OCI-LY7 (cell line): ENCODE measurements at regions not wholly inside any gene's neighbourhood (a gene's known extent, or its start where the extent isn't known, plus 50 kb on each side); places are given as distances from the start of the nearest gene placed in this dataset.

Experiments used
- EZH2phosphoT487 ChIP-seq: fragments of 200-600 bp; sonication (generic); IDR thresholded peaks from 2 replicates; pipeline ENCODE4 v1.6.1; 2018; ENCODE audit warnings: low read depth, borderline replicate concordance, mild to moderate bottlenecking, mixed run types, antibody characterized with exemption, low read length, moderate library complexity, mixed read lengths
- TF ChIP-seq, protein P1 (sequence below): fragments of 200-600 bp; sonication (generic); conservative IDR thresholded peaks from 2 replicates; pipeline ENCODE4 v1.5.1; 2014; ENCODE audit warnings: mild to moderate bottlenecking, antibody characterized with exemption, low read length, moderate library complexity, mixed read lengths

DNA sequence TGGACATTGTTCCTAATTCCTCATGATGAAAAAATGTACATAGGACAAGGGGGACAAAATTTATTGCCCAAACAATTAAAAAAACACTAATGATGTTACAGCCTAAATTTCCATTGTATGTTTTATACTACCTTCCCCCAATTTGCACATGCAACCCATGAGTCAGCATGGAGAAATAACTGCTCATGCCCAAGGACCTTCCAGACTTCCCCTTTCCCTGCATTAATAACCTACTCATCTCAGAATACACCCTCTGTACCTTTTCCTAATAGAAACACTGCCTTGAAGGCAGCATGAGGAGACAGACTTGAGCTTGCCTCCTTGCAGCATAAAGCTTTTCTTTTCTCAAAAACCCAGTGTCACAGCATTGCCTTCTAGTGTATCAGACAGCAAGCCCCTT lies 2402.8 kb downstream of the TP53TG3F start:
- TF ChIP-seq, protein P1, sequence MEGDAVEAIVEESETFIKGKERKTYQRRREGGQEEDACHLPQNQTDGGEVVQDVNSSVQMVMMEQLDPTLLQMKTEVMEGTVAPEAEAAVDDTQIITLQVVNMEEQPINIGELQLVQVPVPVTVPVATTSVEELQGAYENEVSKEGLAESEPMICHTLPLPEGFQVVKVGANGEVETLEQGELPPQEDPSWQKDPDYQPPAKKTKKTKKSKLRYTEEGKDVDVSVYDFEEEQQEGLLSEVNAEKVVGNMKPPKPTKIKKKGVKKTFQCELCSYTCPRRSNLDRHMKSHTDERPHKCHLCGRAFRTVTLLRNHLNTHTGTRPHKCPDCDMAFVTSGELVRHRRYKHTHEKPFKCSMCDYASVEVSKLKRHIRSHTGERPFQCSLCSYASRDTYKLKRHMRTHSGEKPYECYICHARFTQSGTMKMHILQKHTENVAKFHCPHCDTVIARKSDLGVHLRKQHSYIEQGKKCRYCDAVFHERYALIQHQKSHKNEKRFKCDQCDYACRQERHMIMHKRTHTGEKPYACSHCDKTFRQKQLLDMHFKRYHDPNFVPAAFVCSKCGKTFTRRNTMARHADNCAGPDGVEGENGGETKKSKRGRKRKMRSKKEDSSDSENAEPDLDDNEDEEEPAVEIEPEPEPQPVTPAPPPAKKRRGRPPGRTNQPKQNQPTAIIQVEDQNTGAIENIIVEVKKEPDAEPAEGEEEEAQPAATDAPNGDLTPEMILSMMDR, result no peak
- TF ChIP-seq EZH2phosphoT487, result no peak
